HepG2 (cell line): ENCODE measurements at regions not wholly inside any gene's neighbourhood (a gene's known extent, or its start where the extent isn't known, plus 50 kb on each side); places are given as distances from the start of the nearest gene placed in this dataset.

Experiments used
- ATAC-seq: fragments of 200-7000 bp; cut with Tn5 transposase; 3 replicates; pipeline ENCODE4 v1.9.1; 2020; ENCODE audit warnings: mild to moderate bottlenecking, moderate library complexity
- BruUV-seq: library from RNA; stranded (reverse); fragments of 400-500 nt; replicated peaks from 2 replicates; lab custom pipeline; 2021; lab: Mats Ljungman, UMichigan
- CTCF ChIA-PET: fragments of 300-600 bp; formaldehyde crosslinking; extraction: SDS; loops from one replicate; lab custom pipeline; 2021; ENCODE audit warnings: low total read pairs, inconsistent platforms, low intra/inter-chr PET ratio; lab: Yijun Ruan, JAX
- POLR2A ChIA-PET: fragments of 350-600 bp; sonication (Branson Sonifier 250); formaldehyde crosslinking; loops from one replicate; lab custom pipeline; 2020; ENCODE audit warnings: antibody characterized with exemption, inconsistent platforms; lab: Yijun Ruan, JAX
- DNase-seq: peaks from one replicate; pipeline ENCODE4 v3.0.0-alpha.2; 2015; ENCODE audit warnings: low spot score
- FAIRE-seq: peaks from 3 replicates; lab custom pipeline; 2011; peaks lifted over from hg19 to GRCh38; lab: Jason Lieb, UNC
- H2AFZ ChIP-seq: one replicate; pipeline ENCODE4 v1.6.1; 2011; ENCODE audit warnings: low read length, inconsistent platforms
- H3K27ac ChIP-seq: fragments of 300-600 bp; 3 replicates; pipeline ENCODE4 v1.8.0; 2011; ENCODE audit warnings: mixed run types, mild to moderate bottlenecking, mixed read lengths, low read length, inconsistent platforms; ENCODE audit not compliant: insufficient read depth; ENCODE audit errors: extremely low read length
- H3K27me3 ChIP-seq, 2 experiments: fragments of 200-600 bp in 1 of 2; 2 replicates in 1 of 2; 3 replicates in 1 of 2; pipeline versions ENCODE4 v1.6.0 to v1.8.0; 2011; ENCODE audit warnings: low read length in 2 of 2, mild to moderate bottlenecking in 2 of 2, moderate library complexity in 2 of 2, inconsistent platforms in 1 of 2; ENCODE audit not compliant: insufficient read depth in 2 of 2, control insufficient read depth in 1 of 2
- H3K36me3 ChIP-seq, 2 experiments: fragments of 200-600 bp in 1 of 2; replicated peaks in 1 of 2; 2 replicates in 1 of 2; 3 replicates in 1 of 2; pipeline versions ENCODE4 v1.5.1 to v1.8.0; 2011; ENCODE audit warnings: low read length in 2 of 2, inconsistent platforms in 1 of 2; ENCODE audit not compliant: insufficient read depth in 2 of 2, control insufficient read depth in 1 of 2
- H3K4me1 ChIP-seq: 2 replicates; pipeline ENCODE4 v1.5.1; 2012; ENCODE audit warnings: low read length, inconsistent platforms; ENCODE audit not compliant: insufficient read depth
- H3K4me2 ChIP-seq: 2 replicates; pipeline ENCODE4 v1.6.0; 2011; ENCODE audit warnings: low read depth, low read length, inconsistent platforms
- H3K4me3 ChIP-seq, 3 experiments: fragments of 200-600 bp in 1 of 3; sonication (generic), shearing (Covaris generic) in 1 of 3; replicated peaks in 1 of 3; 2 replicates each; pipeline ENCODE4 v1.5.1; 2011 to 2016; ENCODE audit warnings: low read length in 3 of 3, inconsistent platforms in 2 of 3, low read depth in 2 of 3, mild to moderate bottlenecking in 2 of 3, control low read depth in 1 of 3, mixed read lengths in 1 of 3; ENCODE audit not compliant: insufficient read depth in 1 of 3
- H3K79me2 ChIP-seq: one replicate; pipeline ENCODE4 v1.6.1; 2011; ENCODE audit warnings: low read length, inconsistent platforms; ENCODE audit not compliant: insufficient read depth
- H3K9ac ChIP-seq: 2 replicates; pipeline ENCODE4 v1.6.0; 2011; ENCODE audit warnings: mild to moderate bottlenecking, low read depth, low read length, inconsistent platforms; ENCODE audit not compliant: insufficient read depth
- H3K9me3 ChIP-seq: 2 replicates; pipeline ENCODE4 v1.5.1; 2012; ENCODE audit warnings: mild to moderate bottlenecking, low read length
- H4K20me1 ChIP-seq: 2 replicates; pipeline ENCODE4 v1.6.0; 2011; ENCODE audit warnings: inconsistent platforms, mild to moderate bottlenecking, low read length, moderate library complexity; ENCODE audit not compliant: insufficient read depth
- AGO1 ChIP-seq: fragments of 200-400 bp; formaldehyde crosslinking; IDR thresholded peaks from 2 replicates; pipeline ENCODE4 v1.6.1; 2017; ENCODE audit warnings: mild to moderate bottlenecking, low read depth, low read length, moderate library complexity; ENCODE audit not compliant: poor library complexity, severe bottlenecking
- ARHGAP35 ChIP-seq: sonication (generic); formaldehyde crosslinking; IDR thresholded peaks from 2 replicates; pipeline ENCODE4 v1.9.0; 2022; ENCODE audit warnings: mild to moderate bottlenecking, inconsistent platforms, moderate library complexity, missing genetic modification reagents, borderline replicate concordance
- CENPT ChIP-seq: sonication (generic); formaldehyde crosslinking; IDR thresholded peaks from 2 replicates; pipeline ENCODE4 v1.8.0; 2022; ENCODE audit warnings: low read depth, mild to moderate bottlenecking, moderate library complexity, missing genetic modification reagents
- DMTF1 ChIP-seq: sonication (generic); formaldehyde crosslinking; IDR thresholded peaks from 2 replicates; pipeline ENCODE4 v1.4.0; 2020; ENCODE audit warnings: mild to moderate bottlenecking, missing genetic modification reagents
- HNF4A ChIP-seq: sonication (generic); formaldehyde crosslinking; IDR thresholded peaks from 2 replicates; pipeline ENCODE4 v1.4.0; 2020; ENCODE audit warnings: missing genetic modification reagents
- HOXA3 ChIP-seq: sonication (generic); formaldehyde crosslinking; IDR thresholded peaks from 2 replicates; pipeline ENCODE4 v1.5.0; 2020; ENCODE audit warnings: missing genetic modification reagents
- KAT7 ChIP-seq: IDR thresholded peaks from 2 replicates; pipeline ENCODE4 v1.6.1; 2018; ENCODE audit warnings: borderline replicate concordance, missing compliant biosample characterization
- MAFK ChIP-seq, 2 experiments: IDR thresholded peaks in 1 of 2; conservative IDR thresholded peaks in 1 of 2; 2 replicates each; pipeline ENCODE4 v1.6.1; 2011; ENCODE audit warnings: improper control_type of control experiment in 2 of 2, low read length in 2 of 2
- NONO ChIP-seq, 2 experiments: fragments of 450-650 bp in 1 of 2; sonication (generic) in 1 of 2; formaldehyde crosslinking in 1 of 2; IDR thresholded peaks in 1 of 2; conservative IDR thresholded peaks in 1 of 2; 2 replicates each; pipeline versions ENCODE4 v1.6.1 to v1.8.0; 2017 to 2022; ENCODE audit warnings: mild to moderate bottlenecking in 1 of 2, missing genetic modification reagents in 1 of 2, moderate library complexity in 1 of 2
- NR2F6 ChIP-seq, 2 experiments: IDR thresholded peaks; 2 replicates each; pipeline ENCODE4 v1.6.1; 2016; ENCODE audit warnings: antibody characterized with exemption in 1 of 2, mild to moderate bottlenecking in 1 of 2
- SAP130 ChIP-seq: IDR thresholded peaks from 2 replicates; pipeline ENCODE4 v1.6.1; 2016; ENCODE audit warnings: low read depth
- TMF1 ChIP-seq: sonication (generic); formaldehyde crosslinking; IDR thresholded peaks from 2 replicates; pipeline ENCODE4 v1.8.1; 2022; ENCODE audit warnings: low read depth, missing genetic modification reagents
- ZBTB33 ChIP-seq: sonication (generic); formaldehyde crosslinking; IDR thresholded peaks from 2 replicates; pipeline ENCODE4 v1.4.0; 2020; ENCODE audit warnings: missing genetic modification reagents
- ZNF414 ChIP-seq: sonication (generic); formaldehyde crosslinking; IDR thresholded peaks from 2 replicates; pipeline ENCODE4 v1.5.0; 2020; ENCODE audit warnings: missing genetic modification reagents
- ZNF567 ChIP-seq: sonication (generic); formaldehyde crosslinking; IDR thresholded peaks from 2 replicates; pipeline ENCODE4 v1.8.1; 2023; ENCODE audit warnings: mild to moderate bottlenecking, missing genetic modification reagents, borderline replicate concordance
- WGBS: methylation state at CpG from one replicate; pipeline ENCODE4 v1.1.6; 2017; ENCODE audit warnings: low lambda C conversion rate; 5-methylcytosine and 5-hydroxymethylcytosine counted together
- in situ Hi-C: cut with HindIII; loops from 2 replicates; pipeline ENCODE4 v1.10.0; 2017; ENCODE audit warnings: low pct_unique_long_range_greater_than_20kb; ENCODE audit not compliant: extremely low pct_ligation_motif_present
- intact Hi-C: fragments of 100-400 bp; cut with micrococcal nuclease; formaldehyde crosslinking; loops from one replicate; pipeline ENCODE4 v1.10.0; 2022; ENCODE audit not compliant: unreplicated experiment
- TF ChIP-seq, protein P1 (sequence below): sonication (generic); formaldehyde crosslinking; IDR thresholded peaks from 2 replicates; pipeline ENCODE4 v1.5.1; 2020; ENCODE audit warnings: missing genetic modification reagents, mild to moderate bottlenecking, borderline replicate concordance
- TF ChIP-seq, protein P2 (sequence below): sonication (generic); formaldehyde crosslinking; IDR thresholded peaks from 2 replicates; pipeline ENCODE4 v1.5.0; 2020; ENCODE audit warnings: missing genetic modification reagents

- TF ChIP-seq AGO1 (no peak), ZNF414 (no peak)
Observed at GRCh38 chrX:129227366-129227765, 295.9 kb downstream of the SMARCA1 start (continued).

DNA sequence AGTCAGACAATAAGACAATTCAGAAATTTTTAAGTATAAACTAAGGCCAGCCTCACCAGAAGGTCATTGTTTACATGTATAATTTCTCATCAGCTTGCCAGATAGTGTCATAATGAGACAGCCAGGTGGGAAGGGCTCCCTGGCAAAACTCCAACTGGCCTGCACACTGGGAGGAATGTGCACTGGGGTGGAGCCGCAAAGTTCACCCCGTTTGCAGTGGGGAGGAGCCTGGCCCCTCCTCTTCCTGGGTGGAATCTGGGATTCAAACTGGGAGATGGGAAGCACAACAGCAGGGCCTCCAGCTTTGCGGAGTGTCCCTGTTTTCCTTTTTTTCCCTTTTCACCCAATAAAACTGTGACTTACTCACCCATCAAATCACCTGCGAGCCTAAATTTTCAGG, 329.9 kb downstream of the SMARCA1 start:
- Histone ChIP-seq H3K27me3 (no peaks in the 10 kb centered on the region), H3K4me2 (0 out of 2 replicates have a peak overlapping the region, but pooled peaks have one; percentile 3), H3K4me1 (peaks cover 36% of the 10 kb centered on the region), H3K36me3 (no peaks in the 10 kb centered on the region), H4K20me1 (no peaks in the 10 kb centered on the region), H3K27ac (no peak overlapping the region), H3K79me2 (no peaks in the 10 kb centered on the region), H2AFZ (no peak overlapping the region), H3K4me3 (no peak overlapping the region), H3K9ac (no peak overlapping the region), H3K9me3 (no peaks in the 10 kb centered on the region)
- ATAC-seq (peak; percentile 75), FAIRE-seq (peak; percentile 4), DNase-seq (peak; percentile 21)
- in situ Hi-C loops: no loop called here
- ChIA-PET CTCF (no interaction called here), POLR2A (no interaction called here)
- intact Hi-C loops: no loop called here
- no TSS peak for BruUV-seq
- 68% methylated on average over 2 of the region's 4 CpGs for WGBS
- TF ChIP-seq KAT7 (CRISPR knock-in tag) (no peak), HNF4A (CRISPR knock-in tag) (peak; percentile 28; the same call in 1 of the 2 replicates), ARHGAP35 (CRISPR knock-in tag) (no peak), ZNF567 (CRISPR knock-in tag) (no peak), ZBTB33 (CRISPR knock-in tag) (no peak), DMTF1 (CRISPR knock-in tag) (no peak), NONO (IDR thresholded peaks at IDR 0.05) (no peak), NONO (CRISPR knock-in tag; conservative IDR thresholded peaks at IDR 0.05) (no peak), TMF1 (no peak), HOXA3 (CRISPR knock-in tag) (no peak), NR2F6 (IDR thresholded peaks at IDR 0.05) (no peak), NR2F6 (CRISPR knock-in tag; IDR thresholded peaks at IDR 0.05) (peak; percentile 22; the same call in 1 of the 2 replicates), CENPT (no peak), SAP130 (CRISPR knock-in tag) (no peak), MAFK (conservative IDR thresholded peaks at IDR 0.05 in 1 of 2, IDR thresholded peaks at IDR 0.05 in 1 of 2; ENCODE audit: low read length in 2 of 2) (no peak)
- TF ChIP-seq, protein P1, sequence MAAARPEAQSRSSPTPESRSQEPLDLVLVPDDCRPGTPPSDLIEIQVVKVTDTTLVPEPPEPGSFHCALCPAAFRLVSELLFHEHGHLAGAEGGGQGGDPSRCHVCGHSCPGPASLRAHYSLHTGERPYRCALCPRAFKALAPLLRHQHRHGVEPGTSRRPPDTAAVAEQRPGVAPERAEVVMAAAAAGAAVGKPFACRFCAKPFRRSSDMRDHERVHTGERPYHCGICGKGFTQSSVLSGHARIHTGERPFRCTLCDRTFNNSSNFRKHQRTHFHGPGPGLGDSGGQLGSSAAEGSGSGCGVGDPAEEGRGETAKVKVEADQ: no peak
- TF ChIP-seq, protein P2, sequence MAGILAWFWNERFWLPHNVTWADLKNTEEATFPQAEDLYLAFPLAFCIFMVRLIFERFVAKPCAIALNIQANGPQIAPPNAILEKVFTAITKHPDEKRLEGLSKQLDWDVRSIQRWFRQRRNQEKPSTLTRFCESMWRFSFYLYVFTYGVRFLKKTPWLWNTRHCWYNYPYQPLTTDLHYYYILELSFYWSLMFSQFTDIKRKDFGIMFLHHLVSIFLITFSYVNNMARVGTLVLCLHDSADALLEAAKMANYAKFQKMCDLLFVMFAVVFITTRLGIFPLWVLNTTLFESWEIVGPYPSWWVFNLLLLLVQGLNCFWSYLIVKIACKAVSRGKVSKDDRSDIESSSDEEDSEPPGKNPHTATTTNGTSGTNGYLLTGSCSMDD (CRISPR knock-in tag): no peak
